ENCODE measurements at regions not wholly inside any gene's neighbourhood (a gene's known extent, or its start where the extent isn't known, plus 50 kb on each side); places are given as distances from the start of the nearest gene placed in this dataset.

GRCh38 chr6:105476978-105477377 is 74.1 kb upstream of the PREP start:
- no peak overlapping the region for H3K27ac ChIP-seq
- ChIA-PET POLR2A (ENCODE audit: low non-redundant PET) (no interaction called here), CTCF (interaction anchor here (0.8 kb wide), 1 partner anchor 11 kb away, joined by 4 read pairs; no protein-coding TSS in a partner anchor)
- DNase-seq (ENCODE audit: low spot score) = no peak
- TF ChIP-seq, protein P1, sequence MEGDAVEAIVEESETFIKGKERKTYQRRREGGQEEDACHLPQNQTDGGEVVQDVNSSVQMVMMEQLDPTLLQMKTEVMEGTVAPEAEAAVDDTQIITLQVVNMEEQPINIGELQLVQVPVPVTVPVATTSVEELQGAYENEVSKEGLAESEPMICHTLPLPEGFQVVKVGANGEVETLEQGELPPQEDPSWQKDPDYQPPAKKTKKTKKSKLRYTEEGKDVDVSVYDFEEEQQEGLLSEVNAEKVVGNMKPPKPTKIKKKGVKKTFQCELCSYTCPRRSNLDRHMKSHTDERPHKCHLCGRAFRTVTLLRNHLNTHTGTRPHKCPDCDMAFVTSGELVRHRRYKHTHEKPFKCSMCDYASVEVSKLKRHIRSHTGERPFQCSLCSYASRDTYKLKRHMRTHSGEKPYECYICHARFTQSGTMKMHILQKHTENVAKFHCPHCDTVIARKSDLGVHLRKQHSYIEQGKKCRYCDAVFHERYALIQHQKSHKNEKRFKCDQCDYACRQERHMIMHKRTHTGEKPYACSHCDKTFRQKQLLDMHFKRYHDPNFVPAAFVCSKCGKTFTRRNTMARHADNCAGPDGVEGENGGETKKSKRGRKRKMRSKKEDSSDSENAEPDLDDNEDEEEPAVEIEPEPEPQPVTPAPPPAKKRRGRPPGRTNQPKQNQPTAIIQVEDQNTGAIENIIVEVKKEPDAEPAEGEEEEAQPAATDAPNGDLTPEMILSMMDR (conservative IDR thresholded peaks at IDR 0.05; ENCODE audit: low read depth) = no peak

- ChIA-PET POLR2A (ENCODE audit: low non-redundant PET) (no interaction called here), CTCF (no interaction called here)
- no peak for DNase-seq (ENCODE audit: low spot score)
- H3K27ac ChIP-seq = no peak overlapping the region
- TF ChIP-seq, protein P1 (conservative IDR thresholded peaks at IDR 0.05; ENCODE audit: low read depth) = no peak
These were observed 71.4 kb upstream of the PREP start for GRCh38 chr6:105474234-105474633.

GRCh38 chr6:105469946-105470345 is 67.1 kb upstream of the PREP start:
- DNase-seq (ENCODE audit: low spot score) = no peak
- ChIA-PET POLR2A (ENCODE audit: low non-redundant PET) (no interaction called here), CTCF (no interaction called here)
- H3K27ac ChIP-seq = no peak overlapping the region
- TF ChIP-seq, protein P1 (conservative IDR thresholded peaks at IDR 0.05; ENCODE audit: low read depth) = no peak

GRCh38 chr6:105468850-105469249 is 66.0 kb upstream of the PREP start:
- H3K27ac ChIP-seq = no peak overlapping the region
- no peak for DNase-seq (ENCODE audit: low spot score)
- POLR2A ChIA-PET (ENCODE audit: low non-redundant PET) = no interaction called here
- CTCF ChIA-PET = interaction anchor here (0.5 to 0.7 kb wide), 3 partner anchors 160 to 562 kb away, joined by 3 to 5 read pairs (median 3); no protein-coding TSS in a partner anchor
- TF ChIP-seq, protein P1 (conservative IDR thresholded peaks at IDR 0.05; ENCODE audit: low read depth) = no peak

DNA sequence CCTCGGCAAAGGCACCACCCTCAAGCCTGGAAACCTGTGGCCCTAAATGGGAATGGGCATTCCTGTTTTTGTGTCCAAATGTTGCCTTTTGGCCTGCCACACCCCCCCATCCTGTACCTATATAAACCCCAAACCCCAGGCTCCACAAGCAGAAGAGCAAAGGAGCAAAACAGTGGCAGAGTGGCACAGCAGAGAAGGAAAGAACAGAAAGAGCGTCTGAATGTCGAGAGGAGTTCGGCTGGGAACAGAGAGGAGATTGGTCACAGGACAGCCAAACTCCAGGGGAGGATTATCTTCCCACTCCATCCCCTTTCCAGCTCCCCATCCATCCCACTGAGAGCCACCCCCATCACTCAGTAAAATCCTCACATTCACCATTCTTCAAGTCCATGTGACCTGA is 58.0 kb upstream of the PREP start:
- POLR2A ChIA-PET (ENCODE audit: low non-redundant PET) = no interaction called here
- CTCF ChIA-PET = no interaction called here
- DNase-seq (ENCODE audit: low spot score) = no peak
- TF ChIP-seq, protein P1 (conservative IDR thresholded peaks at IDR 0.05; ENCODE audit: low read depth) = no peak
- H3K27ac ChIP-seq = no peak overlapping the region

- H3K27ac ChIP-seq = no peak overlapping the region
- POLR2A ChIA-PET (ENCODE audit: low non-redundant PET) = no interaction called here
- CTCF ChIA-PET = interaction anchor here (0.6 to 0.7 kb wide), 2 partner anchors 213 to 763 kb away, joined by 3 read pairs; no protein-coding TSS in a partner anchor
These were observed 57.0 kb upstream of the PREP start for GRCh38 chr6:105459864-105460263.

More at GRCh38 chr6:105459864-105460263, 57.0 kb upstream of the PREP start:
- DNase-seq (ENCODE audit: low spot score) = peak; percentile 61
- TF ChIP-seq, protein P1 (conservative IDR thresholded peaks at IDR 0.05; ENCODE audit: low read depth) = no peak
